Gastroesophageal sphincter (tissue), 3 donors: ENCODE measurements at regions not wholly inside any gene's neighbourhood (a gene's known extent, or its start where the extent isn't known, plus 50 kb on each side); places are given as distances from the start of the nearest gene placed in this dataset.

Experiments
- CTCF ChIP-seq, 4 experiments: fragments of 200-600 bp in 2 of 4; fragments of 450-650 bp in 2 of 4; sonication (generic) in 1 of 4; IDR thresholded peaks; one replicate each; pipeline ENCODE4 v1.5.1; 2017 to 2019; ENCODE audit warnings: antibody characterized with exemption in 4 of 4, mild to moderate bottlenecking in 2 of 4, moderate library complexity in 2 of 4
- POLR2A ChIP-seq, 2 donors: fragments of 450-650 bp; IDR thresholded peaks; one replicate each; pipeline ENCODE4 v1.6.1; 2017; ENCODE audit warnings: antibody characterized with exemption in 2 of 2, mild to moderate bottlenecking in 2 of 2, moderate library complexity in 1 of 2
- POLR2AphosphoS5 ChIP-seq: sonication (generic); formaldehyde crosslinking; IDR thresholded peaks from one replicate; pipeline ENCODE4 v1.6.1; 2017; ENCODE audit warnings: antibody characterized with exemption

- TF ChIP-seq POLR2AphosphoS5 (no peak), CTCF (IDR thresholded peaks at IDR 0.05) (no peak), POLR2A (IDR thresholded peaks at IDR 0.05) (no peak)
These were observed 117.8 kb downstream of the C11orf91 start for GRCh38 chr11:33582636-33583325.
